ENCODE measurements at regions not wholly inside any gene's neighbourhood (a gene's known extent, or its start where the extent isn't known, plus 50 kb on each side); places are given as distances from the start of the nearest gene placed in this dataset.
"Not testable (repeated sequence)": the region's sequence is repeated elsewhere in the genome, so short reads cannot be mapped to it uniquely, and the experiment has no call there.

DNA sequence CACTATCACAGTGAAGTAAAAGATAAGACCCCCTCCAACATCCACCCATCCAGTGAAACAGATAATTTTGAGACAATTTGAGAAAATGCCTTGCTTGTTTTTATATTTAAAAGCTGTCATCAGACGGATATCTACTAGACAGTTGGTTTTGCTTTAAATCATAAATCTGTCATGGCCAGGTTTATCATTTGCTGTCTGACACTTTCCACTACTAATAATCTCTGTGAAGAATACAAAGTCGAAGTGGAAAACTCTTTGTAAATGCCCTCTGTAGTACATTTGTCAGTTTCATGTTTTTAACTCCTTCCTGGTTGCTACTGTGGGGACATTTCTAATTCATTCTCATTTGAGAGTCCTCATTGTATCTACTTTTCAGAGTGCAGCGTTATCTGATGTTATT lies 1606.2 kb upstream of the PCDH7 start:
- H3K27me3 ChIP-seq (replicated peaks; ENCODE audit: insufficient read depth), result no peaks in the 10 kb centered on the region
- H3K9me3 ChIP-seq (ENCODE audit: low read depth), result no peaks in the 10 kb centered on the region
- no peak for DNase-seq
- 13% methylated on average over 3 of the region's 3 CpGs for WGBS, 2 experiments (ENCODE audit: low coverage in 1 of 2, low lambda C conversion rate in 2 of 2, missing lambda C conversion rate in 2 of 2)
- H3K4me3 ChIP-seq, result no peak overlapping the region
- H3K9me2 ChIP-seq (ENCODE audit: insufficient read depth), result no peaks in the 10 kb centered on the region
- in situ Hi-C loops (cut with MboI), result no loop called here
- no peak overlapping the region for H3K4me2 ChIP-seq (ENCODE audit: unreplicated experiment)
- H4K20me1 ChIP-seq (ENCODE audit: insufficient read depth), result no peaks in the 10 kb centered on the region
- H3K79me2 ChIP-seq (ENCODE audit: insufficient read depth), result no peaks in the 10 kb centered on the region
- no peaks in the 10 kb centered on the region for H3K36me3 ChIP-seq (ENCODE audit: low read depth)
- H3F3A ChIP-seq (ENCODE audit: insufficient read depth), result no peaks in the 10 kb centered on the region
- H3K4me1 ChIP-seq (ENCODE audit: insufficient read depth), result no peaks in the 10 kb centered on the region
- TF ChIP-seq EZH2phosphoT487 (IDR thresholded peaks at IDR 0.05; ENCODE audit: insufficient read depth, low read depth) (no peak), EZH2 (IDR thresholded peaks at IDR 0.05; ENCODE audit: insufficient read depth, poor library complexity, severe bottlenecking) (no peak)
- H3K27ac ChIP-seq, result no peak overlapping the region
- no peak overlapping the region for H2AFZ ChIP-seq
- no peak overlapping the region for H3K9ac ChIP-seq

- H3K36me3 ChIP-seq (ENCODE audit: low read depth); H3F3A ChIP-seq (ENCODE audit: insufficient read depth); H3K4me1 ChIP-seq (ENCODE audit: insufficient read depth); H2AFZ ChIP-seq; H3K9me2 ChIP-seq (ENCODE audit: insufficient read depth); H3K27ac ChIP-seq; H3K9me3 ChIP-seq (ENCODE audit: low read depth); H3K79me2 ChIP-seq (ENCODE audit: insufficient read depth); H3K9ac ChIP-seq; H3K4me2 ChIP-seq (ENCODE audit: unreplicated experiment); in situ Hi-C loops (cut with MboI); H3K27me3 ChIP-seq (replicated peaks; ENCODE audit: insufficient read depth); H3K4me3 ChIP-seq; H4K20me1 ChIP-seq (ENCODE audit: insufficient read depth); DNase-seq: not testable (repeated sequence)
- WGBS, 2 experiments (ENCODE audit: low coverage in 1 of 2, low lambda C conversion rate in 2 of 2, missing lambda C conversion rate in 2 of 2), result 68 to 72% methylated on average over 27 to 38 of the region's 38 CpGs
Observed at GRCh38 chr4:29117231-29117722, 1602.9 kb upstream of the PCDH7 start.

DNA sequence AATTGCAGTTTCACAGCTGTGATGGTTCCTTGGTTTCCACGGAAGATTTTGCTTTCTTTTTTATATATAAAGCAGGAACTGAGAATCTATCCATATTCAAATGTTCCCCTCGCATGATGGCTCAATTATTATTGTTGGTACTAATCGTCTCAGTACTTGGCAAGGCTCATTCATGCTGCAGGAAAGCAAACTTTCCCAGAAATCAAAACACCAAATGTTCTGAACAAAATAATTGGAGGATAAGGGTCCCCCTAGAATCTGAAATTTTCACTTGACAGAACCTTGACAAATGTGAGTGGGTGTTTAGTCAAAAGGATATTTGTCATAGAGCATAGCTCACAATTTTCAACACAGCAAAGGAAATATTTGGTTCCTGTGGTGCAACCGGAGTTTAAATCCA lies 1598.6 kb upstream of the PCDH7 start:
- Histone ChIP-seq H3K9me3 (ENCODE audit: low read depth) (no peaks in the 10 kb centered on the region), H3K27ac (no peak overlapping the region), H3K4me3 (no peak overlapping the region), H3K9me2 (ENCODE audit: insufficient read depth) (no peaks in the 10 kb centered on the region), H3K4me2 (ENCODE audit: unreplicated experiment) (no peak overlapping the region), H3K79me2 (ENCODE audit: insufficient read depth) (no peaks in the 10 kb centered on the region), H3K9ac (no peak overlapping the region), H4K20me1 (ENCODE audit: insufficient read depth) (no peaks in the 10 kb centered on the region), H2AFZ (no peak overlapping the region), H3F3A (ENCODE audit: insufficient read depth) (no peaks in the 10 kb centered on the region), H3K27me3 (replicated peaks; ENCODE audit: insufficient read depth) (no peaks in the 10 kb centered on the region), H3K36me3 (ENCODE audit: low read depth) (no peaks in the 10 kb centered on the region), H3K4me1 (ENCODE audit: insufficient read depth) (no peaks in the 10 kb centered on the region)
- in situ Hi-C loops (cut with MboI), result no loop called here
- DNase-seq, result no peak
- WGBS, 2 experiments (ENCODE audit: low coverage in 1 of 2, low lambda C conversion rate in 2 of 2, missing lambda C conversion rate in 2 of 2), result 13 to 19% methylated on average over 4 of the region's 4 CpGs
- no peak for TF ChIP-seq EZH2 (IDR thresholded peaks at IDR 0.05; ENCODE audit: insufficient read depth, poor library complexity, severe bottlenecking)
- TF ChIP-seq EZH2phosphoT487 (IDR thresholded peaks at IDR 0.05; ENCODE audit: insufficient read depth, low read depth), result no peak

- H3K27ac ChIP-seq, result no peak overlapping the region
- TF ChIP-seq EZH2phosphoT487 (IDR thresholded peaks at IDR 0.05; ENCODE audit: insufficient read depth, low read depth) (no peak), EZH2 (IDR thresholded peaks at IDR 0.05; ENCODE audit: insufficient read depth, poor library complexity, severe bottlenecking) (no peak)
- WGBS, 2 experiments (ENCODE audit: low coverage in 1 of 2, low lambda C conversion rate in 2 of 2, missing lambda C conversion rate in 2 of 2), result 5 to 6% methylated on average over 1 of the region's 1 CpG
Observed at GRCh38 chr4:29128810-29129209, 1591.4 kb upstream of the PCDH7 start.

GRCh38 chr4:29131304-29131703 lies 1588.9 kb upstream of the PCDH7 start:
- Histone ChIP-seq H3K27ac (no peak overlapping the region), H3K9me2 (ENCODE audit: insufficient read depth) (no peaks in the 10 kb centered on the region), H3K27me3 (replicated peaks; ENCODE audit: insufficient read depth) (no peaks in the 10 kb centered on the region), H4K20me1 (ENCODE audit: insufficient read depth) (no peaks in the 10 kb centered on the region), H3K4me2 (ENCODE audit: unreplicated experiment) (no peak overlapping the region), H3K36me3 (ENCODE audit: low read depth) (no peaks in the 10 kb centered on the region), H3K4me3 (no peak overlapping the region), H3K79me2 (ENCODE audit: insufficient read depth) (no peaks in the 10 kb centered on the region), H3K9ac (no peak overlapping the region), H3K9me3 (ENCODE audit: low read depth) (no peaks in the 10 kb centered on the region), H3K4me1 (ENCODE audit: insufficient read depth) (no peaks in the 10 kb centered on the region), H3F3A (ENCODE audit: insufficient read depth) (no peaks in the 10 kb centered on the region), H2AFZ (no peak overlapping the region)
- TF ChIP-seq EZH2phosphoT487 (IDR thresholded peaks at IDR 0.05; ENCODE audit: insufficient read depth, low read depth) (no peak), EZH2 (IDR thresholded peaks at IDR 0.05; ENCODE audit: insufficient read depth, poor library complexity, severe bottlenecking) (no peak)
- in situ Hi-C loops (cut with MboI), result no loop called here
- no peak for DNase-seq
- 9 to 16% methylated on average over 2 of the region's 2 CpGs for WGBS, 2 experiments (ENCODE audit: low coverage in 1 of 2, low lambda C conversion rate in 2 of 2, missing lambda C conversion rate in 2 of 2)

More at GRCh38 chr4:29128810-29129209, 1591.4 kb upstream of the PCDH7 start:
- Histone ChIP-seq H3K9me2 (ENCODE audit: insufficient read depth) (no peaks in the 10 kb centered on the region), H3K79me2 (ENCODE audit: insufficient read depth) (no peaks in the 10 kb centered on the region), H3K4me3 (no peak overlapping the region), H3K4me1 (ENCODE audit: insufficient read depth) (no peaks in the 10 kb centered on the region), H4K20me1 (ENCODE audit: insufficient read depth) (no peaks in the 10 kb centered on the region), H3K27me3 (replicated peaks; ENCODE audit: insufficient read depth) (no peaks in the 10 kb centered on the region), H3K4me2 (ENCODE audit: unreplicated experiment) (no peak overlapping the region), H2AFZ (no peak overlapping the region), H3K36me3 (ENCODE audit: low read depth) (no peaks in the 10 kb centered on the region), H3K9ac (no peak overlapping the region), H3K9me3 (ENCODE audit: low read depth) (no peaks in the 10 kb centered on the region), H3F3A (ENCODE audit: insufficient read depth) (no peaks in the 10 kb centered on the region)
- DNase-seq, result no peak
- in situ Hi-C loops (cut with MboI), result no loop called here
